ENCODE measurements at regions not wholly inside any gene's neighbourhood (a gene's known extent, or its start where the extent isn't known, plus 50 kb on each side); places are given as distances from the start of the nearest gene placed in this dataset.
A peak's percentile ranks its signal among the peaks of the same experiment; 100 is the strongest.

- Histone ChIP-seq H4K20me1 (ENCODE audit: insufficient read depth) (no peaks in the 10 kb centered on the region), H2AFZ (ENCODE audit: low read depth, low read length, poor library complexity, severe bottlenecking) (no peak overlapping the region), H3K36me3 (ENCODE audit: control insufficient read depth in 1 of 2, insufficient read depth in 2 of 2, low read length in 2 of 2) (no peaks in the 10 kb centered on the region), H3K4me1 (ENCODE audit: control insufficient read depth in 1 of 2, insufficient read depth in 2 of 2, low read length in 2 of 2) (no peaks in the 10 kb centered on the region; a peak in 1 of 4 replicates), H3K4me2 (ENCODE audit: low read length) (no peak overlapping the region), H3K9me2 (ENCODE audit: insufficient read depth) (no peaks in the 10 kb centered on the region), H3K4me3 (replicated peaks in 1 of 2; ENCODE audit: low read depth in 1 of 2, low read length in 2 of 2) (no peak overlapping the region), H3K79me2 (ENCODE audit: insufficient read depth, low read length) (no peaks in the 10 kb centered on the region), H3K9ac (ENCODE audit: low read length) (no peak overlapping the region), H3K27me3 (ENCODE audit: insufficient read depth, low read length) (peaks cover 17% of the 10 kb centered on the region; the same call in 1 of the 2 replicates), H3K27ac (ENCODE audit: low read depth, low read length) (no peak overlapping the region), H3K9me3 (ENCODE audit: control insufficient read depth in 1 of 2, insufficient read depth in 1 of 2, low read depth in 1 of 2, low read length in 2 of 2) (no peaks in the 10 kb centered on the region)
- TF ChIP-seq CTCF (IDR thresholded peaks at IDR 0.05 in 2 of 3, conservative IDR thresholded peaks at IDR 0.05 in 1 of 3; ENCODE audit: borderline replicate concordance in 1 of 3, insufficient read depth in 1 of 3, low read depth in 2 of 3, low read length in 2 of 3) = 0 out of 6 replicates have a peak, but pooled peaks of 1 of the 3 experiments have one; percentile 4
- no peak for TF ChIP-seq SIN3A (IDR thresholded peaks at IDR 0.05; ENCODE audit: low read depth)
- BruUV-seq (replicated peaks) = no TSS peak
- POLR2A ChIA-PET = no interaction called here
- RAD21 ChIA-PET (ENCODE audit: low non-redundant PET in 1 of 2, low total read pairs in 2 of 2, uncharacterized antibody in 2 of 2, unreplicated experiment in 2 of 2) = no interaction called here
- ATAC-seq (peak; percentile 54; the same call in 1 of the 2 replicates), DNase-seq (ENCODE audit: low read depth, low spot score) (no peak)
- CTCF ChIA-PET = no interaction called here
- intact Hi-C loops (cut with micrococcal nuclease) = no loop called here
Observed at GRCh38 chr1:17950728-17951127, 156.9 kb upstream of the IGSF21 start.

- H3K27me3 ChIP-seq (ENCODE audit: insufficient read depth, low read length) = peaks cover 17% of the 10 kb centered on the region; the same call in 1 of the 2 replicates
- intact Hi-C loops (cut with micrococcal nuclease) = no loop called here
Observed at GRCh38 chr1:17952506-17952905, 155.1 kb upstream of the IGSF21 start.

More at GRCh38 chr1:17952506-17952905, 155.1 kb upstream of the IGSF21 start:
- Histone ChIP-seq H3K9ac (ENCODE audit: low read length) (no peak overlapping the region), H4K20me1 (ENCODE audit: insufficient read depth) (no peaks in the 10 kb centered on the region), H2AFZ (ENCODE audit: low read depth, low read length, poor library complexity, severe bottlenecking) (no peak overlapping the region), H3K9me3 (ENCODE audit: control insufficient read depth in 1 of 2, insufficient read depth in 1 of 2, low read depth in 1 of 2, low read length in 2 of 2) (no peaks in the 10 kb centered on the region), H3K4me3 (replicated peaks in 1 of 2; ENCODE audit: low read depth in 1 of 2, low read length in 2 of 2) (no peak overlapping the region), H3K36me3 (ENCODE audit: control insufficient read depth in 1 of 2, insufficient read depth in 2 of 2, low read length in 2 of 2) (no peaks in the 10 kb centered on the region), H3K4me1 (ENCODE audit: control insufficient read depth in 1 of 2, insufficient read depth in 2 of 2, low read length in 2 of 2) (no peaks in the 10 kb centered on the region; a peak in 1 of 4 replicates), H3K4me2 (ENCODE audit: low read length) (no peak overlapping the region), H3K79me2 (ENCODE audit: insufficient read depth, low read length) (no peaks in the 10 kb centered on the region), H3K27ac (ENCODE audit: low read depth, low read length) (no peak overlapping the region), H3K9me2 (ENCODE audit: insufficient read depth) (no peaks in the 10 kb centered on the region)
- POLR2A ChIA-PET = no interaction called here
- DNase-seq (ENCODE audit: low read depth, low spot score) (no peak), ATAC-seq (no peak)
- no peak for TF ChIP-seq MAX (IDR thresholded peaks at IDR 0.05)
- CTCF ChIA-PET = no interaction called here
- no TSS peak for BruUV-seq (replicated peaks)
- RAD21 ChIA-PET (ENCODE audit: low non-redundant PET in 1 of 2, low total read pairs in 2 of 2, uncharacterized antibody in 2 of 2, unreplicated experiment in 2 of 2) = no interaction called here

Data from HCT116 (cell line).